ENCODE measurements at regions not wholly inside any gene's neighbourhood (a gene's known extent, or its start where the extent isn't known, plus 50 kb on each side); places are given as distances from the start of the nearest gene placed in this dataset.

DNA sequence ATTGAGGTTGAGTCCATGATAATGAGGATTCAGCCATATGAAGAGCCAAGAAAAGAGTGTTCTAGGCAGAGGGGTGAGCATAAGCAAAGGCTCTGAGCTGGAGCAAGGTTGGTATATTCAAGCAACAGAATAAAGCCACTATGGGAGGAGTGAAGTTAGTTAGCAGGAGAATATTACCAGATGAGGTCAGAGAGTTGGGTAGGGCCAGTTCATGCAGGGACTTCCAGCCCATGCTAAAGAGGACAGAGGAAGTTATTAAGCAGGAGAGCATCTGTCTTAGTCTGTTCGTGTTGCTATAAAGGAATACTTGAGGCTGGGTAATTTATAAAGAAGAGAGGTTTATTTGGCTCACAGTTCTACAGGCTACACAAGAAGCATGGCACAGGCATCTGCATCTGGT, 57.1 kb upstream of the ATG10 start:
- DNase-seq (ENCODE audit: low read depth), result no peak

DNA sequence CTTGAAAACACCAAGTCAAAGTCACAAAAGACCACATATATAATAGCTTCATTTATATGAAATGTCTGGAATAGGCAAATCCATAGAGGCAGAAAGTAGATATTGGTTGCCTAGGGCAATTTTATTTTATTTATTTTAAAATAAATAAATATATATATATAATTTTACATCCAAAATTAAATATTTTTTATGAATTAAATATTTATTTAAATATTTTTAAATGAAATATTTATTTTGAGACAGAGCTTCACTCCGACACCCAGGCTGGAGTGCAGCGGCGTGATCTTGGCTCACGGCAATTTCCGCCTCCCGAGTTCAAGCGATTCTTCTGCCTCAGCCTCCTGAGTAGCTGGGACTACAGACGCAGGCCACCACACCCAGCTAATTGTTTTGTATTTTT, 58.9 kb upstream of the ATG10 start:
- no peak for DNase-seq (ENCODE audit: low read depth)

DNA sequence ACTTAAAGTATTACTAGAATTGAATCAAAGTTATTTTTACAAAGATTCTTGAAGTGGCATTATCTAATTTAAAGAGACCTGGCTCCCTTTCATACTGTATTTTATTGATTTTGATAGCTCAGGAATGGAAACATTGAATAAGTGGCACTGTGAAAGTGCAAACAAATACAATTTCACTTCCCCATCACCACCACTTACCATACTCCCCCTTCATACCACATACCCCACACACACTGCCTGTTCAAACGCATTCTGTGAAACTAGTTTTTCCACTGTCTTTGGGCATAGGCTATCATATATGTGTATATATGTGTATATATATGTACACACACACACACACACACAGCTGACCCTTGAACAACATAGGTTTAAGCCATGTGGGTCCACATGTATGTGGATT, 62.1 kb upstream of the ATG10 start:
- no peak for DNase-seq (ENCODE audit: low read depth)

DNA sequence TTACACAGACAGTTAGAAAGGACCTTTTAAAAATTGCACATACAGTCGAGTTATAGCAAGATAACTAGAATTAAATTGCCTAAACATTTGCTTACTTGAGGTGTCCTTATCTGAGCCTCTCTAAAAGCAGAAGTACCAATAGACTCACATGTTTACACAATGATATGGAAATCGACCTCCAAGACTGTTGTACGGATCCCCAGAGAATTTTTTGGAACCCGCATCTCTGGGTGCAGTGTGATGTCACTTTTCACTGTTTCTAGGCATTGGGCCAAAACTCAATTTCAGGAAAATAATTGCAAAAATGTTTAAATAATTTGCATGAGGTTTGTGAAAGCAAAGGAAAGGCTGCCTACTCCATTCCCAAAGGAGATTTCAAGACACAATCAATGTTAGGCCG, 63.1 kb upstream of the ATG10 start:
- DNase-seq (ENCODE audit: low read depth), result no peak

DNA sequence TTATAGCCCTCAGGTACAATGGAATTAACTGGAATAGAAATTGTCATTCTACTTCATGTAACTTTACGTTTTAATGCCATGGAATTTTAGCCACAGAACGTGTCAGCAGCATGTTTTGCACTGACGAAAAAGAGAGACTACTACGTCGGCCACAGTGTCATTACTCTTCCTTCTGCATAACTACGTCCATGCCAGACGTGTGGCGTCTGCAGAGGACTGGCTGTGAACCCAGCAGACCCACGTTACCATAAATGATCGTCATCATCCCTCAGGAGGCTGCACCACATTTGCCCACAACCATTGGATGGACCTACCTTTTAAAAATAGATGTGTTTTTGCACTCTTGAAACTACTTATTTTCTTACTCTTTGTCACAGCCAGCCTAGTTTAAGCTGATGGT, 63.8 kb upstream of the ATG10 start:
- DNase-seq (ENCODE audit: low read depth), result no peak

DNA sequence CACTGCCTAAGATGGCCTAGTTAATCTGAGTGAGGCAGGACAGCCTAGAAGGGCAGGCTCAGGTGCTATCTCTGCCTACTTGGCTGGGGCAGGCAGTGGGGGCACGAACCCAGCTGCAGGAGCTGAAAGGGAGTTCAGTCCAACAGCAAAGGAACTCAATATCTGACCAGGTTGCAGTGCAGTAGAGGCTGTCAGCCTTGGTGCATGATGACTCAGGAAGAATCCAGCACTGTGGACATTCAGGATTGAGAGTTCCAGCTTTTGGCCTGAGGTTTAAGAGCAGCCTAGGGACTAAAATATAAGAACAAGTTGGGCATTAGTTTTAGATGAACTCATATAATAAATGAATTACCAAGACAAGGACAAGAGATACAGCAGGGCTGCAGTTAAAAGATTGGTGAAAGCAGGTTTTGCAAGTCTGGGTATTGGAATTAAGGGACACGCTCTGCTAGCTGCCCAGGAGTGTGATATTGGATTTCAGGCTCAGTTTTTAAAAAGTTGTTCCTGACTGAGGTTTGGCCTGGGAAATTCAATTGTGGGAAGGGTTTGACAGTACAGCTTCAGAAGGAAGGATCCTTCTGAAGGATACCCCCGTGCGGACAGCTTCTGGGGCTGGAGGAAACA, 64.7 kb upstream of the ATG10 start:
- DNase-seq (ENCODE audit: low read depth), result no peak

DNA sequence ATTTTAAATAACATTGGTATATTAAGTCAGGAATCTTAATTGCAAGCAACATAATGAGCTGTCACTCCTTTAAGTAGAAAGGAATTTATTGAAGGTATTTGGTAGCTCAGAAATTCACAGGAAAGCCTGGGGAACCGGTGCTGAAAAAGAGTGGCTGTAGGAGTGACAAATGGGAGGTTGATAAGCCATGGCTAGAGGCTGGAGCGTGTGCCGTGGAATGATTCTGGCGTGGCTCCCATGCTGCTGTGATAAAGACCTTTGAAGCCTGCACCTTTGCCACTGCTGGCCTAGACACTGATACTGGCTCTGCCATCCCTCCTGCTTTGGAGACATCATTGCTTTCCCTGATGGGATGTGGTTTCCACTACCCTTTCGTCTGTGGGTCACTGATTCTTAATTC, 65.7 kb upstream of the ATG10 start:
- DNase-seq (ENCODE audit: low read depth), result no peak

DNA sequence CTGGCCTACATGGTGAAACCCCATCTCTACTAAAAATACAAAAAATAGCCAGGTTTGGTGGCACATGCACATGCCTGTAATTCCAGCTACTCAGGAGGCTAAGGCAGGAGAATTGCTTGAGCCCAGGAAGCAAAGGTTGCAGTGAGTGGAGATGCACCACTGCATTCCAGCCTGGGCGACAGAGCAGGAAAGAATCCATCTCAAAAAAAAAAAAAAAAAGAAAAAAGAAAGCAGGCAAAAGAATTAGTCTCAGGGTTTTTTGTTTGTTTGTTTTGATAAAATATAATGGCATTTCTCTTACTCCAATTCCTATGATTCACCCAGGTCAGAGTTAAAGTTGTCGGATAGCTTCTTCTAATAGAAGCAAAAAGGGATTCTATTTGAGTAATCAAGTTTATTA, 67.0 kb upstream of the ATG10 start:
- no peak for DNase-seq (ENCODE audit: low read depth)

DNA sequence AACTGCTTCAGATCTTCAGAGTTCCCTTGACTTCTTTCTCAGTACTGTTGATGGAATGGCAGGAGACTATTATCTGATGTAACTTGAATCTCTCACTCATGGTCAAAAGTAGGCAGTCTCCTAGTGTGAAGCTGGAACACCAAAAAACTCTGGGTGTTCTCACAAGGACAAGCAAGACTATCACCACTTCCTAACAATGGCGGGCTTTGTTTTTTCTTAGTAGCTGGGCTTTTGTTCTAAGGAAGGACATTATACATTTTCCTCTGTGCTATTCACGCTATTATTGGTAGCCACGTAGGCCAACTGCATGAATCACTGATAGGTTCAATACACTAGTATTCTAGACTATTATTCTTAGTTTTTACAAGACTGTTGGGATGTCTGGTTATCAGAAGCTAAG, 67.7 kb upstream of the ATG10 start:
- DNase-seq (ENCODE audit: low read depth), result no peak

DNA sequence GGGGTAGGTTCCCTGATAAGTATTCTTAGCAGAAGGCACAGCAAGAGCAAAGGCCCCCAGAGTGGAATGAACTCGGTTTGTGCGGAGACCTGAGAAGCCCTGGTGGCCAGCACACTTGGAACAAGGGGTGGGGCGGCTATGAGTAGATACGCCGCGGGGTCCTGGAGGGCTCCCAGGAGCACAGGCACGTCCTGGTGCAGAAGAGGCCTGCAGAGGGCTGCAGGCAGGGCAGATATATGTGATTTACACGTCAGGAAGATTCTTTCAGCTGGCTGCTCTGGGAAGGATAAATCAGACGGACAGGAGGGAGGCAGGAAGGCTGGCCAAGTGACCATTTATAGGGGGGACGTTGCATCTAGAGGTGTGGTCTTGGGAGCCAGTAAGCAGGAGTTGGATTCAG, 70.2 kb upstream of the ATG10 start:
- no peak for DNase-seq (ENCODE audit: low read depth)

DNA sequence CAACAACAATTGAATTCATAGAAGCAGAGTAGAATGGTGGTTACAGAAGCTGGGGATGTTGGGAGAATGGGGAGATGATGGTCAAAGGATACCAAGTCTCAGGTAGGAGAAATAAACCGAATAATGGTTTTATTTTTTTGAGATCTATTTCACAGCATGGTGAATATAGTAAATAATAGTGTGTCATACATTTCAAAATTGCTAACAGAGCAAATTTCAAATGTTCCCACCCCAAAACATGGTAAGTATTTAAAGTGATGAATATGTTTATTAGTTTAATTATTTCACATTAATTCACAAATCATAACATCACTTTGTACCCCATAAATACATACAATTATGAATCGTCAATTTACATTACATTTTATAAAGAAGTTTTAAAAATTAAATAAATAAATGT, 72.7 kb upstream of the ATG10 start:
- no peak for DNase-seq (ENCODE audit: low read depth)

DNA sequence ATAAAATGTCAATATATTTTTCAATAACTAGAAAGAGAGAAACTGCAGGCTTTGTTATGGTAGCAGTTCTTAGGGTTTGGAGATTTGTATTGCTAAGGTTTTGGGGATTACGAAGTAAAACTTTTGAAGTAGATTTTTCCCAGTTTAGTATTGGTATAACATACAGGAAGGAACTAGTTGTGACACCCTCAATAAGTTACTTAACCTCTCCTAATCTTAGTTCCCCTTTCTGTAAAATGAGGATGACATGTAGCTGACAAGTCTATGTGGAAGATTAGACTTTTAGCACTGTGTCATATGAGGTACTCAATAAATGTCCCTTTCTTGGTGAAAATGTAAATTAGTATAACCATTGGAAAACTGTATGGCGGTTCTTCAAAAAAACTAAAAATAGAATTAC, 73.4 kb upstream of the ATG10 start:
- DNase-seq (ENCODE audit: low read depth), result no peak

DNA sequence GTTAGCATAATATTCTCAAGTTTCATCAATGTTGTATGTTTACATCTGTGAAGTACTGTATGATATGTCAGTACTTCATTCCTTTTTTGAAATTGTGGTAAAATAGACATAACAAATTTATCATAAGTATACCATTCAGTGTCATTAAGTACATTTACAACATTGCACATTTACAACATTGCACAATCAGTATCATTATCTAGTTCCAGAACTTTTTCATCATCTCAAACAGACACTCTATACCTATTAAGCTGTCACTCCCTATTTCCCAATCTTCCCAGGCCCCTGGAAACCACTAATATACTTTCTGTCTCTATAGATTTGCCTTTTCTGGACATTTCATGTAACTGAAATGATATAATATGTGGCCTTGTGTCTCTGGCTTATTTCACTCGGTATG, 75.1 kb upstream of the ATG10 start:
- DNase-seq (ENCODE audit: low read depth), result no peak

DNA sequence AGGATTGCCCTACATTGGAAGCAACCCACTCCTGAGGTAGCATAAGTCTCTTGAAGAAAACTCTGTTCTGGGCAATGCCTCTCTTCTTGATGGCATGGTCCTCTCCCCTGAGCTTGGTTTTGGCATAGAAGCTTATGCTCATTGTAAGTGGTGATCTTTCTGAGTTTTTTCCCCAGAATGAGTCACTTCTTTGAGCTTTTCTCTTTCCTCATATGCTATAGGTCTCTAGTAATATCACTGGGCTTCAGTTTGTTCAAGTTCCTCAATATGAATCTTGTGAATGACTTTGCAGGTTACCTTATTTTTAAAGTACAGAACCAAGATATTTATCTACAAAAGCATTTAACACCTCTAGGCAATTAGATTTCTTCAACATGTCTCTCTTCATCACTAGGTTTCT, 76.5 kb upstream of the ATG10 start:
- no peak for DNase-seq (ENCODE audit: low read depth)

DNA sequence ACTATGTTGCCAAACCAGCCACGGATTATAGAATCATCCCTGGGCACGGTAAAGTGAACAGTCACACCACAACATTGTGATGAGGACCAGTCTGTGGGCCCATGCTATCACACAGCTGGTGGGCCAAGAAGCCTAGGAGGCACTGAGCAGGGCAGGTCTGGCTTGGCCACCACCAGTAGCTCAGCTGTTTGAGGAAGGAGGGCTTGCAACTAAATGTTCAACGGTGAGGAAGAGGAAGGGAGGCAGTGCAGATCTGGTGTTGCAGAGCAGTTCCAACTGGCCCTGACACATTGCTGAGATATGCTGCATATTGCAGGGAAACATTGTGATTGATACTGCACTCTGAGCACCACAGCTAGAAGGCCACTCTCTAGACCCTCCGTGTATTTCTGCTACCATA, 77.9 kb upstream of the ATG10 start:
- no peak for DNase-seq (ENCODE audit: low read depth)

DNA sequence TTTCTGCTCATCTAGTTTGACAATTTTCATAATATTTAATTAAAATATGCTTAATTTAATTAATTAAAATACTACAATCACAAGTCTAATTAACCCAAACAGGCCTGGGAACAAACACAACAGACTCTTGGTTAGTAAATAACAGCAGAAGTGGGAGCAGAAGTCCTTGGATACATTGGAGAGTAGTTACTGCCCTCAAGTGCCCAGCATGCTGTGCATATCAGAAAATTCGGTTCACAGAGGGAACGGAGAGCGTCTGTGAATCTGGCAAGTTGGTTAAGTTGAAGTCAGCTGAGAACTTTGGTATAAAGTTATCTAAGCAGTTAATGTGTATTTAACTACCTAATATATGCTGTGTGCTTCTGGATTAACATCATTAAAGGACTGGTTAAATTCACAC, 87.0 kb upstream of the ATG10 start:
- DNase-seq (ENCODE audit: low read depth), result no peak

DNA sequence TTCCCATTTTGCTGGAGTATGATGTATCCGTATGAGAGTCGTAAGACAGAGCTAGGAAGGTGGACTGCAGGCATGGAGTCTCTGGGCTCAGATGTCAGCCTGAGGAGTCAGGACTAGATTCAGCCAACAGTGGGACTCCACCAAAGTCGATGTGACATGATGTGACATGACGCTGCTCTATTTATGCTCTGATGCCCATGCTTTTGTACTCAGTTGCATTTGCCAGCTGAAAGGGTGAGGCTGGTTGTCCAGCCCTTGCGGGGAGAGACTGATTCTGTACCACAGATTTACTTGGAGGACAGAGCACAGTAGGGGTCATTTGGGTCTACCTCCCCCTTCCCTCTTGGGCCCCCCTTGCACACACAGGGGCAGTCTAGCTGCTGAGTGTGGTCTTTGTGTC, 88.5 kb upstream of the ATG10 start:
- DNase-seq (ENCODE audit: low read depth), result no peak

DNA sequence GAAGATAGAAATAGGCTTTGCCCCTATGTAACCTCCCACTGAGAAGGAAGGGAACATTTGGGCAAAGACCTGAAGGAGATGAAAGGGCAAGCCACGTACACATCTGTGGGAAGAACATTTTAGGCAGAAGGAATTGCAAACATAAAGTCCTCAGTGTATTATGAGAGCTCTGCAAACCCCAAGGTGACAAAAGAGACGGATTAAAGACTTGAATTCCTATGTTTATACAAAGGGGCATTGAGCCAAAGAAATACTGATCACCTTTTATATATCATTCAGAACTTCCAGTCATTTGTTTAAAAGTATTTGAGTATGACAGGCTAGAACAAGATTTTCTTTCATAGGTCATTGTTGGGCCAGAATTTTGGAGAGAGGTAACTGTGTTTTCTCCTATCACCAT, 90.2 kb upstream of the ATG10 start:
- no peak for DNase-seq (ENCODE audit: low read depth)

DNA sequence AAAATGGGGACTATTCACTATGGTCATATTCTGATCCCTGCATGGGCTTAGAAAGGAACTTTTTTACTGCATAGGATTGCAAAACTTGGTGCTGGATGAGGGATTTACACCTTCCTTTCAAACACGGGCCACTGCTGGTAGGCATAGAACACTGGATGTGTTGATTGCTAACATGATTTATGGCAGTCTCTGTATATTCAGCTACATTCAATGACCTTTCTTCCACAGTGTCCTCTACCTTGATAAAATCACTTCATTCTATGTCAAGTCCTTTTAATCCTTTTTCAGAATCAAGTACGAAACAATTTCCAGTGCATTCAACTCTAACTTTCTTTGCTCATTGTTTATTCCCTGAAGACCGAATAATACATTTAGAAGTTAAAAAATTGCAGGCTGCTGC, 91.9 kb upstream of the ATG10 start:
- DNase-seq (ENCODE audit: low read depth), result no peak

DNA sequence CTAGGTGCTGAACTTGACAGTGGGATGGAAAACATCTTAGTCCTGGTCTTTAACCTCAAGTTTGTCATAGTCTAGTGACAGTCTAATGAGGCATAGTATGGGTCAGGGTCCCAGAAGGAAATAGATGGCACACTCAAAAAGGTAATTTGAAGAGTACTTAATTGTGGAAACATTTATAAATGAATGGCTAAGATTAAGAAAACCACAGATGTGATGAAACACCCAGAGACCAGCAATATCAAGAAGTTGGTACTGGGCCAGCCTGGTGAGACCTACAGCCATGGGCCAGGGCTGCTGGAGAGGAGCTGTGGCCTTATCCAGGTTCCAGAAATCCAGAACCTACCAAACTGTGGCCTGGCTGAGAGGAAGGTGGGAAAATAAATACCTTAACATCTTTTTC, 93.5 kb upstream of the ATG10 start:
- no peak for DNase-seq (ENCODE audit: low read depth)

DNA sequence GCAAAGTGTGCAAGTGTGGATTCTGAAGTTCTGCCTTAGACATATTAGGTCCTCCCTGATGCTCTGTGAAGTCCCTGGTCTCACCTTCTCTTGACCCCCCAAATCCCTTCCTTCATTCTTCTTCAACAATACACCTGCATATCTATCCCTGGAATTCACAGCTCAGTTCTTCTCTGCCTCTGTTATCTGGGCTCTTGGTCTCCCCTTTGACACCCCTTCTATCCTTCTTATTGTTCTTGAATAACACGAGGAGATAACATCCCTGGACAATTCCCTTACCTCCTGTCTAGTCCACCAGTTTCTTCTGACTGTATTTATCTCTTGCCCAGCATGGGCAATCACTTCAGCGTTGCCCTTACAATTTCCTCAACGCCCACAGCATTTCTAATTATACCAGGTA, 104.8 kb upstream of the ATG10 start:
- DNase-seq (ENCODE audit: low read depth), result no peak

DNA sequence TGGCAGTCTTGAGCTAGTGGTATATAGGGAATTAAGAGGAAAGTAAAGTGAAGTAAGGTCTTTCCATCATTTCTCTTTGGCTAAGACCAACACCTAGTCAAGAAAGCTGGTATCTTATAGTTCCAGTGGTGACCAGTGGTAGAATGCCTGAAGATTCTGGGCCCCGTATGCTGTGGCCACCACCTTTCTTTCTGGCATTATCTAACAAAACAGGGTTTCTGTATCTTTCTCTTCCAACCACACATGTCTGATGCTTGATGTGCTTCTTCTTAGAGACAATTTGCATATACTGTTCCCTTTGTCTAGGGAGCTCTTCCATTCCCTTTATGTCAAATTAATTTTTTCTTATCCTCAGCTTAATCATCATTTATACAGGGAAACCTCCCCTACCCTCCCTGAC, 109.9 kb upstream of the SSBP2 start:
- DNase-seq (ENCODE audit: low read depth), result no peak

DNA sequence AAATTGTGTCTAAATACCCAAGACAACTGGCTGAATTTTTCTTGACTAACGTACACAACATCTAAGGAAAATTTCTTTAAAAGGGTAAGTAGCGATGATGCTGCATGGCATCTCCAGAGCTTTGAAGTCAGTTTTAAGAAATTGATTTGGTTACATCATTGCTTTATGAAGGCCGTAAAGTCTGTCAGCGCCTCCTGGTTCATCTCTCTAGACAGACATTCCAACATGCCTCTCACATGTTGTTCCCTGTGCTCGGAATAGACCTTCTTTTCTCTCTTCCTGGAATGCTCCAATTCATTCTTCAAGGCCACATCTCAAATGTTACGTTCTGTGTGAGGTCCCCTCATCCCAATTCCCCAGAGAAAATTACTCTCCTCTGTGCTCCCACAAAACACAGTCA, 108.7 kb upstream of the SSBP2 start:
- DNase-seq (ENCODE audit: low read depth), result no peak

DNA sequence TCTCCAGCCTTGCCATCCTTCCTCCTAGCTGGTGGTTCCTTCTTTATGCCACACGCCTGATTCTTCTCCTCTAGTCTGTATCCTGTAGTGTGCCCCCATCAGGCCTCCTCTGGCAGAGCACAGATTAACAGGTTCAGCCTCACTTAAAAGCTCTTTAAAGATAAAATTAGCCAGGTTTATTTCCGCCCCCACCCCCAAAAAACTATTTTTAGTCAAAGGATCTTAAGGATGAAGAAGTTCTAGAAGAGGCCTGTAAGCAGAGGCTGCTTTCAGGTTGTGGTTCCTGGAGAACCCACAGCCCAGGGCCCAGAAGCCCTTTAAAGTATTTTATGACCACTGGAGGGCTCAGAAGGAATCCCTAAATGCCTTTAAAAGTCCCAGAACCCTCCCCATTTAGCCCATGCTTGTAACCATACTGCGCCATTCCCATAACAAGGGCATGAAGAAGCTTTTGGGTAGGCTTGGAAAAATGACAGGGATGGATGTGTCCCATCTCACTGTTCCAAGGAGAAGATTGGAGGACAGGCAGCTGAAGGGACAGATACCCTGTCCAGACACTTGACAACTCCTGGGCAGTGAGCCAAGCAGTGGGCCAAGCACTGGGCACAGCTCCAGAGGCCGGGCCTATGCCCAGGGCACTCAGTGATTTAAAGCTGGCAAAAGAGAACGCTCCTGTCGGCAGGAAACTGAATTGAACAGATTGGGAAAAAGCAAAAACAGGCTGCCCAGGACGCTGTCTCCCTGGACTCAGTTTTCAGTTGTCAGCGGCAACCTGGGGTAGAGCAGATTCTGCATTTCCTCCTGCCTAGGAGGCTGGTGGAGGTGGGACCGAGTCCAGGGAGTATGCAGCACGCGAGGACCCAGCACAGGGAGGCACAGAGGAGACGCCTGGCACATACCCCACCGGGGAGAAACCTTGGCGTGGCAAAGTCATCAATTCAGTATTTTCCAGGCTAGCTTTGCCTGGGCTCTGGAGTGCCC, 106.3 kb upstream of the SSBP2 start:
- DNase-seq (ENCODE audit: low read depth), result peak; percentile 32

Measured in Daoy (cell line).